ENCODE measurements at regions not wholly inside any gene's neighbourhood (a gene's known extent, or its start where the extent isn't known, plus 50 kb on each side); places are given as distances from the start of the nearest gene placed in this dataset.

DNA sequence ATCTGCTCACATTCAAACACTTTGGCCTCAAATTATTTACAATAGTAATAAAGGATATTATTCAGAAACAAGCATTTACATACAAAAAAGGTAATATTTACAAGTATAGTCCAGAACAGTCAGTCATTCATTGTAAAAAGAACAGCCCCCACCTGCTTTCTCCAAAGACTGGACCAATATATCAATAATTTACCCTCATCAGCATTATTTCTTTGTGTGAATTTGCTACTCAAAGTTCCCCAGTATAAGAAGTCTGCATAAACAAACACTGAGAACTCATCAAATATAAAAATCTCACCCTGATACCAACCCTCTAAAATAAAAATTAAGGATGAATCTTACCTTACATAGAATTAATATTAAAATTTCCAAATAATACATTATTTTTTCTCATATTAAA, 267.8 kb upstream of the POU5F2 start:
- TF ChIP-seq EZH2phosphoT487 (IDR thresholded peaks at IDR 0.05; ENCODE audit: borderline replicate concordance, low read depth, low read length), result no peak
- TF ChIP-seq, protein P1, sequence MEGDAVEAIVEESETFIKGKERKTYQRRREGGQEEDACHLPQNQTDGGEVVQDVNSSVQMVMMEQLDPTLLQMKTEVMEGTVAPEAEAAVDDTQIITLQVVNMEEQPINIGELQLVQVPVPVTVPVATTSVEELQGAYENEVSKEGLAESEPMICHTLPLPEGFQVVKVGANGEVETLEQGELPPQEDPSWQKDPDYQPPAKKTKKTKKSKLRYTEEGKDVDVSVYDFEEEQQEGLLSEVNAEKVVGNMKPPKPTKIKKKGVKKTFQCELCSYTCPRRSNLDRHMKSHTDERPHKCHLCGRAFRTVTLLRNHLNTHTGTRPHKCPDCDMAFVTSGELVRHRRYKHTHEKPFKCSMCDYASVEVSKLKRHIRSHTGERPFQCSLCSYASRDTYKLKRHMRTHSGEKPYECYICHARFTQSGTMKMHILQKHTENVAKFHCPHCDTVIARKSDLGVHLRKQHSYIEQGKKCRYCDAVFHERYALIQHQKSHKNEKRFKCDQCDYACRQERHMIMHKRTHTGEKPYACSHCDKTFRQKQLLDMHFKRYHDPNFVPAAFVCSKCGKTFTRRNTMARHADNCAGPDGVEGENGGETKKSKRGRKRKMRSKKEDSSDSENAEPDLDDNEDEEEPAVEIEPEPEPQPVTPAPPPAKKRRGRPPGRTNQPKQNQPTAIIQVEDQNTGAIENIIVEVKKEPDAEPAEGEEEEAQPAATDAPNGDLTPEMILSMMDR (conservative IDR thresholded peaks at IDR 0.05; ENCODE audit: low read length), result no peak
- no TSS peak for BruUV-seq (replicated peaks)
- Histone ChIP-seq H4K20me1 (ENCODE audit: insufficient read depth, low read length) (no peaks in the 10 kb centered on the region), H3K4me1 (ENCODE audit: insufficient read depth, low read length, poor library complexity, severe bottlenecking) (no peaks in the 10 kb centered on the region), H3K79me2 (ENCODE audit: insufficient read depth, low read depth, low read length) (no peaks in the 10 kb centered on the region), H3K9me2 (ENCODE audit: insufficient read depth, low read length) (no peaks in the 10 kb centered on the region), H3K27ac (ENCODE audit: low read depth, low read length, poor library complexity, severe bottlenecking) (no peak overlapping the region), H3K4me2 (ENCODE audit: low read length) (no peak overlapping the region), H3K4me3 (ENCODE audit: low read depth, low read length, poor library complexity, severe bottlenecking) (no peak overlapping the region), H3K9me3 (ENCODE audit: low read length) (no peaks in the 10 kb centered on the region), H2AFZ (ENCODE audit: low read length) (no peak overlapping the region), H3K36me3 (ENCODE audit: insufficient read depth, low read length) (no peaks in the 10 kb centered on the region)
- ChIA-PET CTCF (ENCODE audit: unreplicated experiment) (no interaction called here), POLR2A (no interaction called here)
- intact Hi-C loops (cut with micrococcal nuclease; ENCODE audit: unreplicated experiment), result no loop called here
- no peak for DNase-seq (ENCODE audit: low spot score)

DNA sequence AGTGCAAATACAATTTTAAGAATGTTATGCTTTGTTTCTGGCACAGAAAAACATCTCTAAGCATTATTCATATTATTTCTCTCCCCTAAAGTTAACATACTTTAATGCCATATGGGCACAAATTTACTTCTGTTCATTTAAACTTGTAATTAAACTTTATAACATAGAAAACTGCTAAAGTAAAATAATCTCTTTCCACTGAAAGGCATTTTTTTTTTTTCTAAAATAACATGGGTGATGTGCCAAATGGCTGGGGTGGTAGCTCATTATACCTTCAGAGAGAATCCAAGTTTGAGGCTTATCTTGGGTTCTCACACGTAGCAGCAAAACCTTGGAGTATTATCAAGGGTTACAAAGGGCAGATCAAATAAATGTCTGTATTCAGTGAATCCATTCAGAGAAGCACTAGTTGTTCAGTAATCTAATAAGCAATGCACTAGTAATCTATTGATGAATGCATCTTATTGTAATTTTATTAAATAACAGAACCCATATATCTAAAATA, 257.6 kb upstream of the POU5F2 start:
- no peak for TF ChIP-seq EZH2phosphoT487 (IDR thresholded peaks at IDR 0.05; ENCODE audit: borderline replicate concordance, low read depth, low read length)
- TF ChIP-seq, protein P1 (conservative IDR thresholded peaks at IDR 0.05; ENCODE audit: low read length), result no peak
- DNase-seq (ENCODE audit: low spot score), result no peak

DNA sequence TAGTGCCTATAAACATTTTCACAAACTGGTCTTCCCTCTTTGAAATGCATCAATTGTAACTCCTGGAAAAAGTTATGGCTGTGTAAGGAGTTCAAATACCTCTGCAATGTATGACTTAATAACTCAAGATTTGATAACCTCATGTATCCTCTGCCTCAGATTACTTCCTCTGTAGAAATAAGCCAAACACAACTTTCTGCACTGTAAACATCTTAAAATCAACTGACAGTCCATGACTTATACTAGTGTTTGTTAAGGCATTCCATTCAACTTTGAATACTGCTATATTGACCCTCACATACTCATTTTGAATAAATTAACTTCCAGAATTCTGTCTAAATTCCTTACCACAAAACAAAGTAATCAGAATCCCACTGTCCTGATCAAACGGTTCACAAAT, 256.2 kb upstream of the POU5F2 start:
- no peaks in the 10 kb centered on the region for H3K79me2 ChIP-seq (ENCODE audit: insufficient read depth, low read depth, low read length)
- TF ChIP-seq, protein P1 (conservative IDR thresholded peaks at IDR 0.05; ENCODE audit: low read length), result no peak
- no peak for TF ChIP-seq EZH2phosphoT487 (IDR thresholded peaks at IDR 0.05; ENCODE audit: borderline replicate concordance, low read depth, low read length)
- BruUV-seq (replicated peaks), result no TSS peak
- H3K9me3 ChIP-seq (ENCODE audit: low read length), result no peaks in the 10 kb centered on the region
- H3K4me1 ChIP-seq (ENCODE audit: insufficient read depth, low read length, poor library complexity, severe bottlenecking), result no peaks in the 10 kb centered on the region
- CTCF ChIA-PET (ENCODE audit: unreplicated experiment), result no interaction called here
- H4K20me1 ChIP-seq (ENCODE audit: insufficient read depth, low read length), result no peaks in the 10 kb centered on the region
- H3K36me3 ChIP-seq (ENCODE audit: insufficient read depth, low read length), result no peaks in the 10 kb centered on the region
- H3K4me3 ChIP-seq (ENCODE audit: low read depth, low read length, poor library complexity, severe bottlenecking), result no peak overlapping the region
- no peak for DNase-seq (ENCODE audit: low spot score)
- H2AFZ ChIP-seq (ENCODE audit: low read length), result no peak overlapping the region
- POLR2A ChIA-PET, result interaction anchor here (0.6 kb wide), 1 partner anchor 194 kb away, joined by 3 read pairs; no protein-coding TSS in a partner anchor
- intact Hi-C loops (cut with micrococcal nuclease; ENCODE audit: unreplicated experiment), result no loop called here
- no peak overlapping the region for H3K4me2 ChIP-seq (ENCODE audit: low read length)
- H3K27ac ChIP-seq (ENCODE audit: low read depth, low read length, poor library complexity, severe bottlenecking), result no peak overlapping the region
- no peaks in the 10 kb centered on the region for H3K9me2 ChIP-seq (ENCODE audit: insufficient read depth, low read length)

More for the DNA sequence above, 257.6 kb upstream of the POU5F2 start:
- Histone ChIP-seq H2AFZ (ENCODE audit: low read length) (no peak overlapping the region), H3K79me2 (ENCODE audit: insufficient read depth, low read depth, low read length) (no peaks in the 10 kb centered on the region), H3K4me3 (ENCODE audit: low read depth, low read length, poor library complexity, severe bottlenecking) (no peak overlapping the region), H3K9me2 (ENCODE audit: insufficient read depth, low read length) (no peaks in the 10 kb centered on the region), H3K9me3 (ENCODE audit: low read length) (0 out of 2 replicates have a peak, but pooled peaks cover 5% of the 10 kb centered on the region), H3K36me3 (ENCODE audit: insufficient read depth, low read length) (no peaks in the 10 kb centered on the region), H3K27ac (ENCODE audit: low read depth, low read length, poor library complexity, severe bottlenecking) (no peak overlapping the region), H3K4me1 (ENCODE audit: insufficient read depth, low read length, poor library complexity, severe bottlenecking) (no peaks in the 10 kb centered on the region), H4K20me1 (ENCODE audit: insufficient read depth, low read length) (no peaks in the 10 kb centered on the region), H3K4me2 (ENCODE audit: low read length) (no peak overlapping the region)
- intact Hi-C loops (cut with micrococcal nuclease; ENCODE audit: unreplicated experiment), result no loop called here
- CTCF ChIA-PET (ENCODE audit: unreplicated experiment), result no interaction called here
- BruUV-seq (replicated peaks), result no TSS peak
- POLR2A ChIA-PET, result interaction anchor here (0.6 kb wide), 1 partner anchor 131 kb away, joined by 4 read pairs; no protein-coding TSS in a partner anchor
